Type B pancreatic cell (in vitro differentiated cells): ENCODE measurements at regions not wholly inside any gene's neighbourhood (a gene's known extent, or its start where the extent isn't known, plus 50 kb on each side); places are given as distances from the start of the nearest gene placed in this dataset.

Source experiments
- DNase-seq: peaks from one replicate; pipeline ENCODE4 v3.0.0; 2021; ENCODE audit warnings: mixed read lengths; ENCODE audit not compliant: unreplicated experiment; ENCODE audit errors: extremely low spot score
- H3K27ac Mint-ChIP-seq: 2 replicates; pipeline ENCODE4 v1.8.0; 2021; ENCODE audit warnings: mild to moderate bottlenecking, mixed read lengths
- H3K27me3 Mint-ChIP-seq: 2 replicates; pipeline ENCODE4 v1.8.0; 2021; ENCODE audit warnings: mixed read lengths
- H3K36me3 Mint-ChIP-seq: 2 replicates; pipeline ENCODE4 v1.8.0; 2021; ENCODE audit warnings: mixed read lengths
- H3K4me1 Mint-ChIP-seq: one replicate; pipeline ENCODE4 v1.8.0; 2021; ENCODE audit warnings: mixed read lengths; ENCODE audit not compliant: unreplicated experiment
- H3K4me3 Mint-ChIP-seq: 2 replicates; pipeline ENCODE4 v1.8.0; 2021; ENCODE audit warnings: mild to moderate bottlenecking, mixed read lengths
- H3K9me3 Mint-ChIP-seq: 2 replicates; pipeline ENCODE4 v1.8.0; 2021; ENCODE audit warnings: mixed read lengths
- TF ChIP-seq, protein P1 (sequence below): fragments of 200-600 bp; sonication (generic); conservative IDR thresholded peaks from 2 replicates; pipeline ENCODE4 v1.5.0; 2021; ENCODE audit warnings: antibody characterized with exemption, mild to moderate bottlenecking

DNA sequence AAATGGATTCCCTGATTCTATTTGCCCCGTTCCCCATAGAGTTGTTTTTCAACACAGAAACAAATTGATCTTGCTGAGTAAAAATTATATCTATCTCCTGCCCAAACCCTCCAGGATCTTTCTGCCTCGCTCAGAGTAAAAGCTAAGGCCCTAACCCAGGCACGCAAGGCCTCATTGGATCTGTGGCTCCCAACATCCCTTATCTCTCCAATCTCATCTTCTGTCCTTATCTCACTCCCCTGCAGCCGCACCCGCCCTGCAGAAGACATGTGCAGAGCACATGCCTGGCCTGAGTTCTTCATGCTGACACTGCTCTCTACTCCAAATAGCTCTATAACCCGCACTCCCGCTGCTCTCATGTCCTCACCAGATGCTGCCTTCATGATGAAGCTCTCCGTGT is 543.8 kb upstream of the ZFP42 start:
- H3K36me3 Mint-ChIP-seq = no peaks in the 10 kb centered on the region
- no peak overlapping the region for H3K4me3 Mint-ChIP-seq
- no peaks in the 10 kb centered on the region for H3K27me3 Mint-ChIP-seq
- no peak for DNase-seq
- H3K4me1 Mint-ChIP-seq = no peaks in the 10 kb centered on the region
- TF ChIP-seq, protein P1, sequence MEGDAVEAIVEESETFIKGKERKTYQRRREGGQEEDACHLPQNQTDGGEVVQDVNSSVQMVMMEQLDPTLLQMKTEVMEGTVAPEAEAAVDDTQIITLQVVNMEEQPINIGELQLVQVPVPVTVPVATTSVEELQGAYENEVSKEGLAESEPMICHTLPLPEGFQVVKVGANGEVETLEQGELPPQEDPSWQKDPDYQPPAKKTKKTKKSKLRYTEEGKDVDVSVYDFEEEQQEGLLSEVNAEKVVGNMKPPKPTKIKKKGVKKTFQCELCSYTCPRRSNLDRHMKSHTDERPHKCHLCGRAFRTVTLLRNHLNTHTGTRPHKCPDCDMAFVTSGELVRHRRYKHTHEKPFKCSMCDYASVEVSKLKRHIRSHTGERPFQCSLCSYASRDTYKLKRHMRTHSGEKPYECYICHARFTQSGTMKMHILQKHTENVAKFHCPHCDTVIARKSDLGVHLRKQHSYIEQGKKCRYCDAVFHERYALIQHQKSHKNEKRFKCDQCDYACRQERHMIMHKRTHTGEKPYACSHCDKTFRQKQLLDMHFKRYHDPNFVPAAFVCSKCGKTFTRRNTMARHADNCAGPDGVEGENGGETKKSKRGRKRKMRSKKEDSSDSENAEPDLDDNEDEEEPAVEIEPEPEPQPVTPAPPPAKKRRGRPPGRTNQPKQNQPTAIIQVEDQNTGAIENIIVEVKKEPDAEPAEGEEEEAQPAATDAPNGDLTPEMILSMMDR = no peak
- H3K27ac Mint-ChIP-seq = no peak overlapping the region
- no peaks in the 10 kb centered on the region for H3K9me3 Mint-ChIP-seq

- Mint-ChIP-seq H3K27ac (no peak overlapping the region), H3K27me3 (no peaks in the 10 kb centered on the region), H3K36me3 (no peaks in the 10 kb centered on the region), H3K9me3 (no peaks in the 10 kb centered on the region), H3K4me1 (peaks cover 4% of the 10 kb centered on the region), H3K4me3 (no peak overlapping the region)
- TF ChIP-seq, protein P1 = no peak
- no peak for DNase-seq
Measured at GRCh38 chr4:187460016-187460415, 535.6 kb upstream of the ZFP42 start.

GRCh38 chr4:187464573-187464972 is 531.0 kb upstream of the ZFP42 start:
- no peak for DNase-seq
- H3K27me3 Mint-ChIP-seq = no peaks in the 10 kb centered on the region
- H3K36me3 Mint-ChIP-seq = no peaks in the 10 kb centered on the region
- H3K9me3 Mint-ChIP-seq = no peaks in the 10 kb centered on the region
- peaks cover 4% of the 10 kb centered on the region for H3K4me1 Mint-ChIP-seq
- TF ChIP-seq, protein P1 = no peak
- no peak overlapping the region for H3K4me3 Mint-ChIP-seq
- H3K27ac Mint-ChIP-seq = no peak overlapping the region

DNA sequence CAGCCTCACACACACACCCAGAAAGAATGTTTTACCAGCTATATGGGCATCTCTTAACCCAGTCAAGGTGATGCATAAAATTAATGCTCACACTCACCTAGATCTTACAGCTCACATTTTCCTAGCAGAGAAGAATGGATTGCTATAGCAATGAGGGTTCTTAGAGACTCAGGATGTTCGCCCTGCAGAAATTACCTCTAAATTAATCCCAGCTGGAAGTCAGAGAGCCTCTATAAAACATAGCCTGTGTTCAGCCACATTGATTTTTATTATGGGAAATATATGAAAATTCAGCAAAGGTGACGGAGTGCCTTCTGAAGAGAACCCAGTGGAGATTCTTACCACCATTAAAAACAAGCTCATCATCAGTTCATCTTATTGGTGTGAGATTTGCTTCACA is 528.3 kb upstream of the ZFP42 start:
- TF ChIP-seq, protein P1 = no peak
- Mint-ChIP-seq H3K27ac (no peak overlapping the region), H3K36me3 (no peaks in the 10 kb centered on the region), H3K4me3 (no peak overlapping the region), H3K4me1 (peaks cover 4% of the 10 kb centered on the region), H3K27me3 (no peaks in the 10 kb centered on the region), H3K9me3 (no peaks in the 10 kb centered on the region)
- no peak for DNase-seq

GRCh38 chr4:187469627-187470026 is 525.9 kb upstream of the ZFP42 start:
- TF ChIP-seq, protein P1 = no peak
- Mint-ChIP-seq H3K27ac (no peak overlapping the region), H3K27me3 (no peaks in the 10 kb centered on the region)

GRCh38 chr4:187470061-187470460 is 525.5 kb upstream of the ZFP42 start:
- no peak overlapping the region for H3K27ac Mint-ChIP-seq
- no peaks in the 10 kb centered on the region for H3K36me3 Mint-ChIP-seq
- no peak for DNase-seq
- H3K4me3 Mint-ChIP-seq = no peak overlapping the region
- H3K9me3 Mint-ChIP-seq = no peaks in the 10 kb centered on the region
- no peaks in the 10 kb centered on the region for H3K27me3 Mint-ChIP-seq
- TF ChIP-seq, protein P1 = no peak
- H3K4me1 Mint-ChIP-seq = no peaks in the 10 kb centered on the region

More at GRCh38 chr4:187469627-187470026, 525.9 kb upstream of the ZFP42 start:
- Mint-ChIP-seq H3K4me1 (no peaks in the 10 kb centered on the region), H3K9me3 (no peaks in the 10 kb centered on the region), H3K4me3 (no peak overlapping the region), H3K36me3 (no peaks in the 10 kb centered on the region)
- DNase-seq = no peak
